Occipital lobe (tissue), 1 donor: ENCODE measurements at regions not wholly inside any gene's neighbourhood (a gene's known extent, or its start where the extent isn't known, plus 50 kb on each side); places are given as distances from the start of the nearest gene placed in this dataset.
"Not testable (repeated sequence)": the region's sequence is repeated elsewhere in the genome, so short reads cannot be mapped to it uniquely, and the experiment has no call there.

Experiments
- DNase-seq: peaks from one replicate; lab custom pipeline; 2025; lab: John Stamatoyannopoulos, UW

DNA sequence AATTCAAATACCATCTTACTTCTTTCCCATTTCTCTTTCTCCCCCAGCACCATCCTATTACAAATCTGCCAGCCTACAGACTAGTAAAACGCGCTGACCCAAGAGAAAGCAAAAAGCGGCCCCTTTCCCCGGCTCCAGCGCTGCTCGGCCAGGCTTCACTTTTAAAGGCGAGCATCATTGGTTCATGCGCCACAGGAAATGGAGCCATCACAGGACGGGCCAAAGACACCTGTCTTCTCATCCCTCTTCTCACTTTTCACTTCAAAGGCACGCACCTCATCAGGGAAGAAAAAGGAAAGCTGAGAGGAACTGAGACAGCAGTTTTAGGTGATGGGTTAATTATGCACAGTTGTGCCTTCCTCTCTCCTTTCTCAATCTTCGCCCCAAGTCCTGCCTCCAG lies 664.2 kb upstream of the USP24 start:
- no peak for DNase-seq

DNA sequence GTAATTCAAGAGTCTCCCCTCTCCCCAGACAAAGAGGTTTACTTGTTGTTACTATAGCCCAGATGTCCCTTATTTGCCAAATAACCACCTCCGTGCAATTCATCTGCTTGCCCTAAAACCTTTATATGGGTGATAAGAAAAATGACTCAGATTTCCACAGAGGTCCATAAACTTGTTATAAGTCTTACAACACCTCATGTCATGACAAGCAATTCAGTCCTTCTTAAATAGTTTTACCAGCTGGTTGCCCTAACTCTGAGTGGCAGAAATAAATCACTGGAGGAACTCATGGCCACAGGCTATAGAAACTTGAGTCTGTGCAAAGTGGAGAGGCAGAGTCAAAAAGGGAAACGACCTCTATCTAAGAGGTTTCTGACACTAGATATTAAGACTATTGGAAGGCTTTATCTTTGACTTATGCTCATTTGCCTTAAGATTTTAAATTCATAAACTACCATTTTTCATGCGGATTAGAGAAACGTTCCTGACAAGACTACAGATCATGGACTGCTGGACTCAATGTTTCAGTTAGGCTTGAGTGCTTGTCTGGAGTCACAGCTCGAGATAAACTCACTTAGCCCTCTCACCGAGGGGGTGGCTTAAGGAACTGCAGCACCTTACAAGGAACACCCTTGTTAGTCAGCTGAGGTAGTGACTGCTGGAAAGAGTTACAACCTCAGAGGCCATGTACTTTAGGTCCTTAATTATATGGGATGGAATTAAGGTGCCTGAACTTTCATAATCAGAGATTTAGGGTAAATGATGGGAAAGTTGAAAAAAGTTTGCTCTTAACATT lies 662.5 kb upstream of the USP24 start:
- no peak for DNase-seq

DNA sequence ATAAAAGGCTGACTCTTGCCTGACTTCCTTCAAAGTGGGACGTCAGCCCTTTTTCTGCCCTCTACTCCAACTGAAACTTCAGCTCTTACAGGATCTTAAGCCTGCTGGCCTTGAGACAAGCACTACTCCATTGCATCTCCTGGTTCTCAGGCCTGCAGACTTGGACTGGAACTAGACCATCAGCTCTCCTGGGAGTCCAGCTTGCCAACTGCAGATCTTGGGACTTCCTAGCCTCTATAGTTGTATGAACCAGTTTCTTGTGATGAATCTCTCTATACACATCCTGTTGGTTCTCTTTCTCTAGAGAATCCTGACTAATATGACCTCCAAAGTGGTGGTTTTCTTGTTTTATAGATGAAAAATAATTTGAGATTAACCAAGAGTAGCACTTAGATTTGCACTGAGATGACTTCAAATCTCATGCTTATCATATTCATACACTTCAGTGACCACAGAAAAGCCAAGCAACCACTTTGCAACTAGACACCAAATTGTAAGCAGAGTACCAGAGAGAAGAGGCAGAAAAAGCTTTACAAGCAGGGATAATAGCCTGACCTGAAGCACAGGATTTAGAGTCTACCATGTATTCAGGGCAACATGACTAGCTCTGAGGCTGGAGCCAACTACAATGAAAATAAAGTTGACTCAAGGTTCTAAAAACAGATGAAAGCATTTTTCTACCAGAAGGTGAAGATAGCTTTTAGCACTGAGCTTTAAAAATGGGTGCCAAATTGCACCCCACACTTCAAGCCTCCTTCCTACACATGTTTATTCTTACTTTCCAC lies 661.3 kb upstream of the USP24 start:
- DNase-seq: no peak

DNA sequence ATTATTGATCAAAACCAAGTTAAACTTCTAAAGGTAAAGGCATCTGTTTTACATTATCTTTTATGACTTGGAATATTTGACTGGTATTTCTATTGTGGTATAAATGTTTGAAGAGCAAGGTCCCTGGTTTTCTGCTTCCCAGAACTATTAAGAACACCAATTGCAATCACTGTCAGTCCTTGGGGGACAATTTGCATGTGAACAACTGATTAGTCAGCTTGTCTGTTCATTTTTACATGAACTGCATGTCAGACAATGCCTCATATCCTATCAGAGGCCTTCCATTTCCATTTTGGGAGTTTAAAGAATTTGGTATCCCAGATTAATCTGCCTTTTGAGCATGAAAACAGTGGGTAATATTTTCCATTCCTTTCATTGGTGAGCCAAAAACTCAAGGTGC lies 654.9 kb upstream of the USP24 start:
- no peak for DNase-seq

DNA sequence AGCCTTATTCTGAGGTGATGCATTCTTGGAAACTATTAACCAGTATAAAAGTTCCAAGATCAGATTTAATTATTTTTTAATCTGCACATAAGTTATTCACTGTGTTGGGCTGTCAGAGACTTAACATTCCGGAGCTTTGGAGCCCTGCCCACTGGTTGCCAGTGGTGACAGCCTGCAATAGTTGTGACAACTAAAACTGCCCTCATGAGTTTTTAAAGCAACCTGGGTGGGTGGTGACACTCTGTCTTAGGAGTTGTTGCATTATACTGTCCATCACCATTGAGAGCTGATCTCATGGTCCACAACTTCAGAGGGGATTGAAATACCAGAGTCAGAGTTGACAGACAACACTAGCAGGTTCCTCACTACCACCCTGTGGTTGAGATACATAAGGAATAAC lies 653.9 kb upstream of the USP24 start:
- DNase-seq: no peak

DNA sequence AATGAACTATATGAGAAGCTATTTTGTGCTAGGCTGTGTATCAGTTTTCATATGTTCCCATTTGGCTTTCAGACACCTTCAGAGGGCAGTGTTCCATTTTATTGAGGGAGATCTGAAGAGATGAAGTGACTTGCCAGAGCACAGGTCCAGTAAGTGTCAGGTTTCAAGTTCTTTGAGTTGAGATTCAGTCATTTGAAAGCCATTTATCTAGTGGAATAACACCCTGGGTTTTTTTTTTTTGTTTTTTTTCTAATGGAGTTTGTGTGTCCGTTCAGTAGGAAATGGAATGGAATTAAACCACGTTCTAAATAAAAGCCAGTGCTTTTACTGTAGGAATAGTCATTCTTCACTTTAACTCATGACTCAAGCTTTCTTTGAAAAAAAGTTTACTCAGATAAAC lies 652.9 kb upstream of the USP24 start:
- no peak for DNase-seq

DNA sequence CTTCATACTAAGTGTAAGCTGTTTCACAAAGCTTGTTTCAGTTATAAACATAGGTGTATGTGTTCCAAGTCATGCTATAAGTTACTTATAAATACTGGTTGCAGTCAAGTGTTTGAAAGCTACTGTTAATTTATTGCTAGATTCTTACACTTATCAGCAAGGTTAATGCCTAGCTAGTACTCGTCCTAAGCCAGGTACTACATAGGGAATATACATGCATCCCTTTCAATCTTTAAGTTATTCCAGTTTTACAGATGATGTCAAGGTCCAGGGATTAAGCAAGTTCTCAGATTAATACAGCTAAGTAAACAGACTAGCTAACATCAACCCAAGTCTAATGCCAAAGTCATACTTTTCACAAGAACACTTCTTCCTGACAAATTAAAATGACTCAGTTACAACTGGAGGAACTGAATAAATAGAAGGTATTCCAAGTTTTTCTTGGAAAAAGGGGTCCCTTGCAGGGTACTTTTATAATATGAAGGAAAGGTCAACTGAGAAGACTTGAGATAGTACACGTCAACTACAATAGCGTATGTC lies 652.2 kb upstream of the USP24 start:
- no peak for DNase-seq

DNA sequence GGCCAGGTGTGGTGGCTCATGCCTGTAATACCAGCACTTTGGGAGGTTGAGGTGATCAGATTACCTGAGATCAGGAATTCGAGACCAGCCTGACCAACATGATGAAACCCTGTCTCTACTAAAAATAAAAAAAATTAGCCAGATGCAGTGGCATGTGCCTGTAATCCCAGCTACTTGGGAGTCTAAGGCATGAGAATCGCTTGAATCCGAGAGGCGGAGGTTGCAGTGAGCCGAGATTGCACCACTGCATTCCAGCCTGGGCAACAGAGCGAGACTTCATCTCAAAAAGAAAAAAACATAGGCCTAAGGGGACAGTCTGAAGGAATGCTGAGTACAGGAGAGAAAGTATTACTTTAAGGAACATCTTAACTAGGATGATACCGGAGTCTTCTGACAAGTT lies 650.6 kb upstream of the USP24 start:
- not testable (repeated sequence) for DNase-seq

DNA sequence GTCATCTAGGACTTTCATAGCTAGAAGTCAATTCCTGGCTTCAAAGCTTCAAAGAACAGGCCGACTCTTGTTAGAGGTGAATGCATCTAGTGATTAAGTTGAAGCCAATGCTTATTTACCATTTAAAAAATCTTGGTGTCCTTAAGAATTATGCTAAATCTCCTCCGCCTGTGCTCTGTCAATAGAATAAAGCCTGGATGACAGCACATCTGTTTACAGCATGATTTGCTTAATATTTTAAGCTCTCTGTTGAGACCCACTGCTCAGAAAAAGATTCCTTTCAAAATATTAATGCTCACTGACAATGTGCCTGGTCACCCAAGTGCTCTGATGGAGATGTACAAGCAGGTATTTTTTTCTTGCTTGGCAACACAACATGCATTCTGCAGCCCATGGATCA lies 649.1 kb upstream of the USP24 start:
- no peak for DNase-seq

DNA sequence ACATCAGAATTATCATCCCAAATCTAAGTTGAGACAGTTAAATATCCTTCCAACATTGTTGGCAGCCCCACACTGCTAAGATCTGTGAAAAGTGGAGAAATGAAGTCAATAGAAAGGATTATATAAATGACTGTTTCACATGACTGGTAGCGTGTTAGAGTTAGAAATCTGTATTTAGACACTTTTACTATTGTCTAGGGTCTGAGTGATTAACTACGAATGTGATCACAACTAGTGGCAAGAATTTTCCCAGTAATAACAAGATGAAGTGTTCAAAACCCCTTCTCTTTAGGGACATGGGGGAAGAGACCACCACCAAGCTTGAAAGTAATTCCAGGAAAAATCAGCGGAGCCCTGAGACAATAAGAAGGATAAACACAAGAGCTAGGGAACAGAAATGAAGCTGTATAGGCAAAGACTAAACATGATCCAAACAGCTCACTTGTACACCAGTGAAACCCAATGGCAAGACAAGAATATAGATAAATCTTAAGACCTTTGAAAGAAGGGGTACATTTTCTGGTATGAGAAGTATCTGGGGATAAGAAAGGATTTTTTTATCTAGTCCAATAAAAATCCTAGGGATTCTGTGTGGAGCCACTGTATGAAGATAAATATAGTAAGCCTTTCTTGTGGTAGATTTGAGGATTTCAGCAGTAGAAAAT lies 646.6 kb upstream of the USP24 start:
- no peak for DNase-seq

DNA sequence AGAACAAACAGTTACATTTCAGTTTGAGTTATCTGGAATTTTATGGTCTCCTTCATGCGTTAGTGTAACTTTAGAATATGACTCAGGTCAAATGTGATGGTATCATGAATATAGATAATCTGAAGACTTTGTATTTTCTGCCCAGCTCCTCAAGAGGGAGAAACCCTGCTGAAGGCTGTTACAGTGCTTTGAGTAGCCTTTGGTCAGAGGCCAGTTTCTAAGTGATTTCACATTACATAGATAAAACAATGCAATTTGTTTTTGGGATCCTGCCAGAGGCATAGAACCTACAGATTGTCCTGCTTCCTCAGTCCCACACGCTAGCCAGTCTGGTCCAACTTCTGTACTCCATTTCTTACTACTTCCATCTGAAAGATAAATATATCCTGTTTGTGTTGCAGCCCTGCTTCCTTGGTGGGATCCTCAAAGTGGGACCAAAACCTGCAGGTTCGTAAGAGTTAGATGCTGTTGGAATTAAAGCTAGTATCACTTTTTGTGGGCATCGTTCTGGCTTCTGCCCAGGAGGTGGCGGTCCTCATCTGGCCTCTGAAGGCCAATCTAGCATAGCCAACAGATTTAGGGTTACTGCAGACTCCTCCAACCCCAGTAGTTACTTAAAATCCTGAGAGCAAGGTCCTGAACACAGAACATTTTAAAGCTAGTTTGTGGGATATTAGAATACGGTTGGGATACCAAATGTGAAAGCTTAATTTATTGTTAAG lies 645.8 kb upstream of the USP24 start:
- DNase-seq: no peak

DNA sequence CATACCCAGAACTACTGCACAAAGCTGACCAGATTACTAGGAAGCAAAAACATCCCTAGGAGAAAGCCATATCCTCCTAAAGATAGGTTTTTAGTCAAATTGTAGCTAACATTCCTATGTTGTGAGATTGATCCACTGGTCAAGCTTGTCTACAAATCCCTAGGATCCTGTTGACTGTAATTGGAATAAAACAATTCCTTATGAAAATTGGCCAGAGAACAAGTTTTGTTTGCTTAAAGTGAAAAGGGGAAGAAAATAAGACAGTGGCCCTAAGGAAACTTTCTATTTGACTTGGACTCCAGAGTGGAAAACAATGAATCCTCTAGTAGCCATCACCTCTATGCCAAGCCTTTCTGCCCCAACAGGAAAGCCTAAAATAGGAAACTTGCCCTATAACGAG lies 645.2 kb upstream of the USP24 start:
- DNase-seq: no peak

DNA sequence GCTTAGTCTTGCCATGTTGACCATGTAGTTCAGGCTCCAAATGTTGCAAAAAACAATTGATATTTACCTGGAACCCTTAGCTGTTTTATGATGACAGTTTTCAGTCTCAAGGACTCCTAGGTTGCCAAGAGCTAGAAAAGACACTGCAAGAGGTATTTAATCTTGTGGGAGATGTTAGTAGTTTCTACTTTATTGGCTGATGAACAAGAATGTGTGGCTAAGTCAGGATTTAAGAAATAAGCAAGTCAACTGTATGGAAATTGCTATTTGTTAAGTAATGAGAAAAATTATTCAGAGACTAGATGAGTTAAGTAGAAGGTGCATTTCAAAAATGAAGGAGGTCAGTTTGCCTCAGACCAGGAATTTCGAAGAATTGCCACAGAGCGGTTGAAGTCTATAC lies 639.7 kb upstream of the USP24 start:
- no peak for DNase-seq

DNA sequence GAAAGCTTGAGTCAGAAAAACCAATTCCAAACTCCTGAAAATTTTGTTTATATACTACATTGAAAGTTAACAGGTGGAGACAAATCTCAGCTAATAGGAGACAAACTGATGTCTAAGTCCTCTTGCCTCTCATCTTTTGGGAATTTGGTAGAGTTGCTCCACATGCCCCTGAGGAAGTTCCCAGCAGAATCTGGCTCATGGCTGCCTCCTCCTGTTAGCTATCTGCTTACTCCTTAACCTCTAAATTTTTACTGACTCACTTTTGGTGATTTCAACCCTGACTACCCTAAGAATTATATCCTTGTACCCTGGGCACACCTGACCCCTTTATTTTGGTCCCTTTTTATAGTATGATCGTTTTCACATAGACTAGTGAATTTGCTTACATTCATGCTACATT lies 633.7 kb upstream of the USP24 start:
- DNase-seq: no peak

DNA sequence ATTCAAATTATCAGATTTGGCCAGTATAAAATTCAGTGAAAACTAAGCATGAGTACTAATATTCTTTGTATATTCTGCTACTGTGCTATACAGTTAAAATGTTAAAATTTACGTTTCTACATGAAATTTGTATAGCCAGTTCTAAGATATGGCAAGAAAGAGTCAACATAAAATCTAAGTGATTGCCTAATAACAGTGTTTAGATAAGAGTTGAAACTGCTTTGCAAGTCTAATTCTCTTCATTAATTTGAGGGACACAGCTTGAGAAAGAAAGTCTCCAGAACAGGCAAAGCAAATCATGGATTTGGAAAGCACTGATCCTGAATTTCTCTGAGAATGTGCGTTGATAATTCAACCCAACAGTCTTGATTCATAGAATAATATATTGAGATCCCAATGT lies 630.9 kb upstream of the USP24 start:
- DNase-seq: no peak

DNA sequence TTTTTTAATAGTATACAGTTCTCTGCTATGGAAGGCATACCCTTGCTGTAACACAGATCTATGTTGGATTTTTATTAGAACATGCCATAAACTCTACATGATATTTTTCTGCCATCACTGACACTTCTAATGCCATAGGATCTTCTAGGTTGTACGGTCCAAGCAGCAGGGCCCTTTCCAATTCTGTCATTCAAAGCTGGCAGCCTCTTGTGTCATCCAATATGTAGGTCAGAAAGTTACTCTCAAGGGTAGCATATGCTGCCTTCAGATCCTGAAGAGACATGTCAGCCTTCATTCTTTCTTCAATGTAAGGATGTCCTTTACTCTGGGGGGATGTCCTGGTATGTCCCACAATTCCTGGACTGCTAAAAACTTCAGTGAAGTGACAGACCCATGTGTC lies 629.2 kb upstream of the USP24 start:
- no peak for DNase-seq

DNA sequence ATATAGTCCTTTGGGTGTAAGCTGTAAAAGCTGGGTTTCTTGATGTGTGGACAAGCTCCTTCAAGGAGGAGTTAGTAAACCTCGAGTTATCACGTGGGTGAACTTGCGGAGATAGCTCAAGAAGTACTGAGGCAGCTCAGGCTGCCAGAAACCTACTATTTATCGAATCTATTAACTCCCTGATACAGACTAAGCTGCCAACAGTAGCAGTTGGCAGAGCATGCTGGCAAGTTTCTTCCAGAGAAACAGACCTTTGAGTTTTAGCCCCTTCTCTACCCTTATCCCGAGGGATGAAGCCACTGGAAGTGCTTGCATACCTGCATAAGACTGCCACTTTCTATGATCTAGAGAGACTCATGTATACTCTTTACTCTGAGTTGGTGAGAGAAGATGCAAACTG lies 624.5 kb upstream of the USP24 start:
- DNase-seq: no peak

DNA sequence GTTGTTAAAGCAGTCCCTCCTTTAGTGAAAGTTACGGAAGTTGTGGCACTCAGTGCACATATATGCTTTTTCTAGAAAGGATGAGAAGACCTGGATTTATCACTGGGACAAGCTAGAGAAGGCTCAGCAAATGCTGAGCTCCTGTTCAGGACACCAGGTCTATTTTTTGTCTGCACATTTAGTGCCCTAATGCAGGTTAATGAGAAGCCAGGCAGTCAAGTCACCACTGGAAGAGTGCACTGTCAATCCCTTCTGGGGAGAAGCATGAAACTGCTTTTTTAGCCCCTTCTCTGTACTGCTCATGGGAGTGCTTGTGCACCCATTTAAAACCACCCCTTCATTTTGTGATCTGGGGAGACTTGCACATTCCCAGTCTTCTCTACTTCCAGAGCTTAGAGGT lies 624.1 kb upstream of the USP24 start:
- no peak for DNase-seq

DNA sequence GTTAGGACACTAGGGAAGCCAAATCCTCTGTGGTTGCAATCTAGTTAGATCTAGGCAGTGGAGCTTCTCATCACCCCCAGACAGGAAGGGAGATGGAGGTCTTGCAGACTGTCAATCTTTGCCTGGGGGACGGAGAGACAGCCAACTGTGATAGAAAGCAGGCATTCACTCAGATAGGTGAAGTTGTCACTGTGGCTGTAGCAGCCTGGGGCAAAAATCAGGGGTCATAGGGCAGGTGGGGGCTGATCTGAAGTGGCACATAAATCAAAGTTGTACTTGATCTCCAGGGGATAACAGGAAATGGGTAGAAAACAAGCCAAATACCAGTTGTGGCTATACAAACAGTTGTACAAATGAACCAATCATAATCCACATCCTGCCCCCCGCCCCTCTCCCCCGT lies 620.9 kb upstream of the USP24 start:
- DNase-seq: no peak

DNA sequence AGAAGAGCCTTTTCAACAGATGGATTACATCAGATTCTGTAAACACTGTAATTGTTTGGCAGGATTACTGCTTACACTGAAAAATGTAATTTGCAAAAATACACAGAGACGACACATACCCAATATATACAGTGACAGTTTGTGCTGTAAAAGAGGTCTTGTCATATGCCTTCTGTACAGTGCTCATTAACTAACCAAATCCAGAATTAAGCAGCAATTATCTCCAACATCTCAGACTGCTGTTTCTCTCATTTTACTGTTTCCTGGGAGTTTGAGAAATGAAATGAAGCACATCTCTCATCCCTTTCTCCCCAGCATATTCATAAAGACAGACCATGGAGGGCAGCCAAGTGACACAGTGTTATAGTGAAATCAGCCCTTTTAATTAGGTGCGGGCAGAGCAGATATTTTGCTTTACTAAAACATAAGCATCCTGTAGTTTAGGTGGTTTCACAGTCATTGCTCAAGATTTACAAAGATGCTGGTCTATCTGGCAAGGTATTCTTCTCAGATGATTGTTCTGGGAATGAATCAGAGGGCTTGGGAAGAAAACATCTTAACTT lies 618.4 kb upstream of the USP24 start:
- DNase-seq: no peak

DNA sequence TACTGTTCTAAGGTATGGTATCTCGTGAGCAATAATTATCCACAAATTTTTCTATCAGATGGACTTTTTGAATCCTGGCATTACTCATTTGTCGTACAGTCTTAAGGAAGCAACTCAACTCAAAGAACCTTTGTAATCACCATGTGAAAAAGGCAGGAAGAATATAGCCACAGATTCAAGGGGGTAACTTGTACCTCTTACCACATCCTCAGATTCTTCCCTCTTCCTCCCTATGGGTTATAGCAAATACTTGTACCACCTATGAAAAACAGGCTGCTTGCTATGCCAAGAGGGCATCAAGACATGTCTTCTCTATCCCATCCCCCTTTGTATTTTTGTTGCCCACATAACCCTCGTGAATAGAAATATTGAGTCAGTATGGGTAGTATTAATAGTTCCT lies 616.6 kb upstream of the USP24 start:
- no peak for DNase-seq
